HG02798 (cell line): ENCODE measurements at regions not wholly inside any gene's neighbourhood (a gene's known extent, or its start where the extent isn't known, plus 50 kb on each side); places are given as distances from the start of the nearest gene placed in this dataset.
"Not testable (repeated sequence)": the region's sequence is repeated elsewhere in the genome, so short reads cannot be mapped to it uniquely, and the experiment has no call there.

ENCODE experiments used
- ATAC-seq: cut with Tn5 transposase; IDR thresholded peaks from one replicate; pipeline ENCODE4 v1.9.1; 2021; ENCODE audit warnings: mild to moderate bottlenecking; ENCODE audit not compliant: unreplicated experiment, poor library complexity

DNA sequence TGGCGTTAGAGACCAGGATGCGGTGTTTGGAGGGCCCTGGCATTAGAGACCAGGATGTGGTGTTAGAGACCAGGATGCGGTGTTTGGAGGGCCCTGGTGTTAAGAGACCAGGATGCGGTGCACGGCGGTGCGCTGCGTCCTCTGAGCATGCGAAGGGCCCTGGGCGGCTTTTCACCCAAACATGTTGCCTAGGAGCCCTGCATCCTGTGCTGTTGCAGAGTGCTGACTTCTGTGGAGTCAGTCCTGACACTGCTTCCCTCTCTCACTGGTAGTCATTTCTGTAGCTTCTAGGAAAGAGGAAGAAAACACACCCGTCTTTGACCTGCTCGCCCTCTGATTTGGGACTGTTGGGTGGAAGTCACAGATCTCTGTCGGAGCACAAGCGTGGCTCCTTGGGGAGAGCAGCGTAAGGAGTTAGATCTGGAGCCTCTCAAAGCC is 141.2 kb downstream of the LAT start:
- no peak for ATAC-seq

DNA sequence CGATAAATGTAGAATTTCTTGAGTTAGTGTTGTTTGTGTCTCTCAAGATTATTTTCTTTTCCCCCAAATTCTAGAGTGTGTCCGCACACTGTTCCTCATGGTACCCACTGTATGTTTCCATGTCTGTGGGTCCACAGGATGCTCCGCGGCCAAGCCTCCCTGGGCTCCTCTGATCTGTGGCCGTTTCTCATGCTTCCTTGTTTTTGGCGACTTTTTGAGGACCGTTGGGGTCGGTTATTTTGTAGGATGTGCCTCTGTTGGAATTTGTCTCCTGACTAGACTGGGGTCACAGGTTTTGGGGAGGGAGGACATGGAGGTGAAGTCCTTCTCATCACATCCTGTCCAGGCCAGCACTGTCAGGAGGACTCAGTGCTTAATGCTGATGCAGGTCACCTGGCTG is 140.0 kb downstream of the LAT start:
- no peak for ATAC-seq

DNA sequence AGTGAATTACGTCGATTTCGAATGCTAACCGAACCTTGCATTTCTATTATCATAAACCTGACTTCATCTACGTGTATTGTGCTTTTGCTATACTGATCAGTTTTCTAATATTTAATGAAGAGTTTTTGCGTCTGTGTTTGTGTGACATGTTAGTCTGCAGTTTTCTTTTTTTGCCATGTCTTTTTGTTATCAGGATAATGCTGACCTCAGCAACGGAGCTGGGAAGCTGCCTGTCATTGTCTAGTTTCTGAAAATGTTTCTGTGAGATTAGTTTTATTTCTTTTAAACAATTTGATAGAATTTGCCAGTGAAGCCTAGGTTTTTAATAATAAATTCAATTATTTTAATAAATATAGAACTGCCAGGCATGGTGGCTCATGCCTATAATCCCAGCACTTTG is 139.3 kb downstream of the LAT start:
- not testable (repeated sequence) for ATAC-seq

DNA sequence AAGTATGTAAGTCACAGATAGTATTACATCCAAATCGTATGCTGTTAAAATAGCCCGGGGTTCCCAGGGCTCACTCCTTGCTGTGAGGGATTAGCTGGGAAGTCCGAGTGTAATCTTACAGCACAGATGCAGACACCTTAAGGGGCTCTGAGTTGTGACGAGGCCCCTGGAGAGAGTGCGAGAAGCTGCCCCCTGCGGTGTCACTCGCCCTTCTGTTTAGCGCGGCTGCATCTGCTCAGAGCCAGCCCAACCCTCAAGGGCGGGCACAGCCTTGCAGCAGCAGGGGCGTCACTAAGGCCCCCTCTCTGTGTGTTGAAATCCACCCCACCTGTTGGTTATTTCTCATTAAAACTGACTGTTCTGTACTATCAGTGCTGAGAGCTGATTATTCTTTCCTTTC is 135.8 kb downstream of the LAT start:
- not testable (repeated sequence) for ATAC-seq

DNA sequence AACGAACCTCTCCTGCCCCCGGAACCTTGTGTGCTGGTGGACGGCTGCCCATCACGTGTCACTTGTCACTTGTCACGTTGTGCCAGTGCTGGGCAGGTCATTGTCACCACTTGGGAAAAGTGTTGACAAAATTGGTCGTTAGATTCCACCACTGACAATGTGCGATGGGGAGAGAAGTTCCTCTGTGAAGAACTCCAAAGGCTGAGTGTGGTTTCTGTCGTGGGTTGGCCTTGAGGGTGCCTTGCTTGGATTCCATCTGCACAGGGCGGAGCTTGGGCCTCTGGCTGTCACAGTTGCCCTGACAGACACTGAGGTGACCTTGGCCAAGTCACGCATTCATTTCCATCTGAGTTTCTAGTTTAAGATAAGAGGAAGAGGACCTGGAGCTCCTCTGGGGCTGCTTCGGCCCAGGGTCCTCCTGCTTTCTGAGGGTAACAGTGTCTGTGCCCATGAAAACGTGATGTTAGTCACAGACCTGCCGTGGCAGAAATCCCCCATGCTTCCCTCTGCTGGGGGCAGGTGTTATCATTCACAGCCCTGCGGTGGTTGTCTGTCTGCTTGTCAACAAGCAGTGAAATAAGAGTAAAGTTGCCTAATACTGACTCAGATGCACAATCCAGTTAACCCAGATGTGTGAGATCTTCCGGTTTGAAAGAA is 133.6 kb downstream of the LAT start:
- ATAC-seq, result not testable (repeated sequence)

DNA sequence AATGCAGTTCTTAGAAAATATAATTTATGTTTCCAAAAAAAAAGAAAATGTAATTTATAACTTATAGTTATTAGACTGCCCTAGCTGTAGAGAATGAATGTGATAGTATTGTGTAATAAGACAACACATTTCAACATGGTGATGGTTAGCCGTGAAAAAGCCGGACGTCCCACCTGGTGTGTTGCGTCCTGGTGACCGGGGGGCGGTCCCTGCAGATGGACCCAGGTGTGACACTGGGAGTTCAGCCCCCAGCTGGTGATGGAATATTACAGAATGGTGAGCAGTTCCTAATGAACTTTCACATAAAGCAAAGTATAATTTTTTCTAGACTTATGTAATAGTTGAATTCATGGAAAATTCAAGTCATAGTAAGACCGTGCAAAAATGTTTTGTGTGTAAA is 132.8 kb downstream of the LAT start:
- ATAC-seq, result no peak

DNA sequence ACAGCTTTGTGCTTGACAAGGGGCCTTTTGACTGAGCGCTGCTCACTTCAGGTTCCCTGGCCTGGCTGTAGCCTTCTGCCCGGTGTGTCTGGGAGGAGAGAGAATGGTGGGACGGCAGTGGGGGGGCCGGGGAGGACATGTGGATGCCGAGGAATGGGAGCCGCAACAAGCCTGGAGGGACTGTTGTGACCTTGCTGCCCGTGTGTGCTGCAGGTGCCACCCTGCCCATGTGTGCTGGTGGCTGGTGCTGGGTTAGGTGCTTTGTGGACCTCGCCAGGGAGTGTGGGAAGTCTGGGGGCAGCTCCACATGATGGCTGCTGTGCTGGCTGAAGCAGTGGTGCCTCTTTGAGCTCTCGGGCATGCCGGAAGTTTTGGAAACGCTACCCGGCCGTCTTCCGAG is 132.1 kb downstream of the LAT start:
- no peak for ATAC-seq

DNA sequence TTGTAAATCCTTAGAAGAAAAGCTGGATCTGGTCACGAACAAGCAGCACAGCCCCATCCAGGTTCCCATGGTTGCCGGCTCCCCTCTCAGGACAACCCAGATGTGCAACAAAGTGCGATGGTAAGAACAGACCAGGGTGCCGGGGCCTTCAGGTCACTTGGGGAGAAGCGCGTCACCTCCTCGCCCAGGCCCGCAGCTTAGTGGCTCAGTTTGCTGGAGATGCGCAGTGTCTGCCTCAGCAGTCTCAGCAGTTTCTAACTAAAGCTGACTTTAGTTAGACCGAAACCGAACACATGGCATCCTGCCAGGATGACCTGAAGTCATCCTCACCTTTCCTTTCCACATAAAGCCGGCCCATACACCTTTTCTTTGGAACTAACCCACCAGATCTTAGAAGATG is 131.4 kb downstream of the LAT start:
- not testable (repeated sequence) for ATAC-seq

DNA sequence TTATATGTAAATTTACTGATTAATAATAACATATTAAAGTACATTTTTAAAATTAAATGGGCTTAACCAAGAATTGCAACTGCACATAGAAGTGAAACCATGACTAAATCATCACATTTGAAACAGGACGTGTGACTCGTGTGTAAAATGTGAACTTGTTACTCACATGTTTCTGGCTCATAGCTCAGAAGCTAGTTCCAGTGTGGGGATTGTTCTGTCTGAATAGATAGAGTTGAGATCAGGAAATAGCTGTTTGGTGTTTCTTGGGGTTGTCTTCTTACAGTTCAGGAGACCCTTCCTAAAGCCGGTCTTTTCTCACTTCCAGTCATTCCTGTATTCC is 130.9 kb downstream of the LAT start:
- ATAC-seq, result not testable (repeated sequence)

DNA sequence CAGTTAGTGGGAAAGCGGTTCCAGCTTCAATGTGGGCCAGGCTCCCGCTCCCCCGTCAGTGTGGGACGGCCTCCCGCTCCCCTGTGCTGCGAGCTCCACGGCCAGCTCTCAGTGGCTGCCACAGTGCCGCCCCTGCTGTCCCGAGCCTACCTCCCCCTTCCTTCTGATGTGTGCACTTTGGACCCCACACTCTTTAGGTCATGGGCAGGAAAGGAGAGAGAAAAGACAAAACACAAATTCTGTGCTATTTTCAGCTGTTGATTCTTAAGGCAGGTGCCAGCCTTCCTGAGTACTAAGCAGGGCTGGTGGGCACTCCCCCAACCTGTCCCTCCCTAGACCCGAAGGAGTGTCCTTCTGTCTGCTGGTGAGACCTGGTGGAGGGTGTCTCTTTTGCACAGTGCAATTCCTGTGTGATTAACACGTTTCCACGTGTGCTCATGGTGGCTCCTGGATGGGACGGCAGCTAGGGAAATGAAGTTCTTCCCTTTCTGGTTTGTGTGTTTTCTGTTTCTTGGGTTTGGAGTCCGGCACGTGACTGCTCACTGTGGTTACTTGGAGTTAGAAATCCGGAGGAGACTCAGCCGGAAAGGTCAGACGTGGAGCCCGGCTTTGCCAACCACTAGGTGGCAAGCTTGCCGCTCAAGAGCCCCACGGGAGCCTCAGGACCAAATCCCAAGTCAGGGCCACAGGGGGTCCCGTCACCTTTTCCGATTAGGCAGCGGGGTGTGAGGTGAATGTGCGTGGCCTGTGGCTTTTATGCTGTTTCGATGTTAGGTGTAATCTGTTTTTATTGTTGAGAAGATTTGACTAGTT is 130.3 kb downstream of the LAT start:
- not testable (repeated sequence) for ATAC-seq

DNA sequence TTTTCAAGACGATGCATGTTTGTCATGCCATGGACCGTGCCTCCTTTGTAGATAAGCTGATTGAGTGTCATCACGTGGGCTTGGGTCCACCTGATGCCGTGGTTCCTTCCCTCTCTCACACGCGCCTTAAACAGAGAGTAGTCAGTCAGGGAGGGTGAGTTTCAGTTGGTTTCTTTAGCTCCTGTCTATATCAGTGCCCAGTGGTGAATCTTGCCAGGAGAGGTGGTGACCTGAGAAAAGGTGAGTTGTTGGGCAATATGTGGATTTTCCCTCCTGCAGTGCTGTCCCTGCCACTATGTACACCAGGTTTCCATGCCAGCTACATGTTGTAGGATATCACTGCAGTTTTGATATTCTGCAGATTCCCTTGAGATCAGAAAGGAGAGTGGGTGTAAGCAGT is 129.7 kb downstream of the LAT start:
- ATAC-seq, result no peak

DNA sequence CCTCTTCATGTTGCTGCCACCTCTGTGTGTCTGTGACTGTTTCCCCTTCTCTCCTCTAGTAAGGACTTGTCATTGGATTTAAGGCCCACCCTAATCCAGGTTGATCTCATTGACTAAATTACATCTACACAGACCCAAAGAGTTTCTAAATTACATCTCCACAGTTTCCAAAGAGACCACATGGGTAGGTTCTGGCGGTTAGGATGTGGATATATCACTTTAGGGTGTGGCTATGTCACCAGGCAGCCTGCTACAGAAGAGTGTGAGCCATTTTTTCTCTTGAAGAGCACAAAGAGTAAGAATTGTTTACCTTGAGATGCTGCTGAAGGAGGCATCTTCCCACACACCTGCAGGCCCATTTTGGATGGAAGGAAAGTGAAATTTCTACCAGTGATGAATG is 128.6 kb downstream of the LAT start:
- ATAC-seq, result not testable (repeated sequence)

DNA sequence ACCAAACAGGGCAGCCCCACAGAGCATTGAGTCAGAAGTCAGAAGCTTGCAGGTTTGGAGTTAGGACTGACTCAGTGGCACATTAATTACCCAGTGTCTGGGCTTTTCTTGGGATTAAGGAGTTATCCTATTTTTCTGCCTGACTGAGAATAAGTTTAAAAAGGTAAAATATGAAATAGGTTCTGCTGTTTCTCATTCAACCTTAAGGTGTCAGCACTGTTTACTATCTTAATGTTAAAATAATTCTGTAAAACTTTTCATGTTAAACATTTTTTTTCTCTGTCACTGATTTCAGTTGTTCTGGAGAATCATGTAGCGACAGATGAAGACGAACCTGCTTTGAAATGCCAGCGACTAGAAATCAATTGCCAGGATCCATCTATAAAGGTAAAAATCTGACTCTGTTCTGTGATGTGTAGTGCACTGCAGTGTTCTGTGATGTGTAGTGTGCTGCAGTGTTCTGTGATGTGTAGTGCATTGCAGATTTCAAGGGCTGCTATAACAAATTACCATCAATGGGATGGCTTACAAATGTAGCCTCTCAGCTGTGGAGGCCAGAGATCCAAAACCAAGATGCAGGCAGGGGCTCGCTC is 128.0 kb downstream of the LAT start:
- ATAC-seq, result no peak

DNA sequence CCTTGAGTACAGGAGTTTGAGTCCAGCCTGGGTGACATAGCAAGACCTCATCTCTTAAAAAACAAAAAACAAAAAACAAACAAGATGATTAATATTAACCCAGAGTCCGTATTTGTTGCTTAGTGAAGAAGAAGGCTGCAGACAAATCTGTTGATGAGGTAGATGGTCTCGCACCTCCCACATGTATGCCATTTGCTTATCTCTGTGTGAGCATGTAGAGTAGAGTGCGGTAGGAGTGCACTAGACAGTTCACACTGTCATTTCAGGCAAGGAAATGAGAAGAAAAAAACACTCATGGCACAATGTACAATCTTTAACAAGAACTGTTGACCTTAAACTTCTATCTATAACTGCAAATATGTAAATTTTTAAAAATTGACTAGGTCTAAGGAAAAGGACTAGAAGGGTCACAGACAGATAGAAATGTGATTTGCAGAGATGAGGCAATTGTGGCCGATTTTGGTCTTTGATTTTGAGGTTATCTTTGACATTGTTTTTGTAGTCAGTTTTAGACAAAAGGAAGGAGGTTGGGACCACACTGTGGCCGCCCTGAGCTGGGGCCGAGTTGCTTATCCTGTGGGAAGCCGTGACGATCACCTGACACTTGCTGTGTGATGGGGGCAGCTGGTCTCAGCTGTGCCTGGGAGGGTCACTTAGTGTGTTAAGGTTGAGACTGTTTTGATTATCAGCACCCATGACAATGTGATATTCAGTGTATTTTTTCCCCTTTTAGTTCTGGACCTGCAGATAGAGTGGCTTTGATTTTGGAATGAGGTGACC is 127.2 kb downstream of the LAT start:
- ATAC-seq, result not testable (repeated sequence)

DNA sequence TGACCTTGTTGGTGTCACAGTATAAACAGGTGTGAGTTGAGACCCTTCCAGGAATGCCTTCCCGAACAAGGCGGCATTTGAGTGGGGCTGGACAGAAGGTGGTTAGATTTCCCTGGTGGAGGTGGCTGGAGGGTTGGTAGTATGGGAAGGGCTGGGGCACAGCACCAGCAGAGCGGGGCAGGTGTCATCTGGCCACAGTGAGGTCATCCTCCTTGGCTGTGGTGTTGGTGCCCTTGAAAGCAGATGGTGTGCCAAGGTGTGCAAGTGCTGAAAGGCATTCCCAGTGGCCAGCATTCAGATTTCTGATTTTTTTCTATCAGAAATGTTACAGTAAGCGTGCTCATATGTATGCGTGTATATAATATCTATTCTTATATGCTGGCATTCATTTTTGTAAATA is 126.6 kb downstream of the LAT start:
- ATAC-seq, result no peak

DNA sequence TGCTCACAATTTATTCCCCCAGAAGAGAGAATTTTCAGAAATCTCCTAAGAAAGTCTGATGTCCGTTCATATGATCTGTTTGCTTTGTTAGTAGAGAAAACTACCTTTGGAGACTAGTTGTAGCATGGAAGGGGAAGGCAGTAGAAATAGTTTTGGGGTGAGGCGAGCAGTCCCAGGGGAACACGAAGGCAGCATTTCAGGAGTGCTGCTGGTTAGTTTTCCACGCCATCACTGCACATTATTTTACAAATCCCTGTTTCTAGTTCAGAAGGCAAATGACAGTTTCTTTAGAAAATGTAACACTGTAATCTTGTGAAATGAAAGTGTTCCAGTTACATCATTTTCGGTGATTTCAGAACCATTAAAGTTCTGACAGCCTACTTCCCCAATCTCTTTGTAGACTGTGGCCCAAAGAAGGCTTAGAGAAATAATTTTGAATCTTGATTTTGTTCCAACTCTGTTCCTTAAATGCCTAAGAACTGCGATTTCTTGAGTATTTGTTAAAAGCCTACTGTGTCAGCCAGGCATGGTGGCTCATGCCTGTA is 123.8 kb downstream of the LAT start:
- ATAC-seq, result not testable (repeated sequence)

DNA sequence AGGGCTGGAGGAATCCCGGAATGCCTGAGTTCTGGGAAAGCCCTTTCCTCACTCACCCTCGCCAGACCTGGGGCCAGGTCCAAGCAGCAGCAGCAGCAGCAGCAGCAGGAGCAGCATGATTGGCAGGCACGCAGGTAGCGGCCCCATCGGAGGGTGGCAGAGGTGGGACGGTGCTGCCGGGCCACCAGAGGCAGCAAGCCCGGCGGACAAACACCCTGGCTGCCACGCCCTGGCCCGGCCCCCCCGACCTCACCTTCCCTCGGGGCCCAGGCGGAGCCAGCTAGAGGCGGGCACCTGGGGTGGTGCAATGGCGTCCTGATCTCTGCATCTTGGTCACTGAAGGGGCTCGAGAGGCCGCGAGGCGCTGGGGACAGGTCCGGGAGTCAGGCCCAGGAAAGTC is 122.4 kb downstream of the LAT start:
- no peak for ATAC-seq

DNA sequence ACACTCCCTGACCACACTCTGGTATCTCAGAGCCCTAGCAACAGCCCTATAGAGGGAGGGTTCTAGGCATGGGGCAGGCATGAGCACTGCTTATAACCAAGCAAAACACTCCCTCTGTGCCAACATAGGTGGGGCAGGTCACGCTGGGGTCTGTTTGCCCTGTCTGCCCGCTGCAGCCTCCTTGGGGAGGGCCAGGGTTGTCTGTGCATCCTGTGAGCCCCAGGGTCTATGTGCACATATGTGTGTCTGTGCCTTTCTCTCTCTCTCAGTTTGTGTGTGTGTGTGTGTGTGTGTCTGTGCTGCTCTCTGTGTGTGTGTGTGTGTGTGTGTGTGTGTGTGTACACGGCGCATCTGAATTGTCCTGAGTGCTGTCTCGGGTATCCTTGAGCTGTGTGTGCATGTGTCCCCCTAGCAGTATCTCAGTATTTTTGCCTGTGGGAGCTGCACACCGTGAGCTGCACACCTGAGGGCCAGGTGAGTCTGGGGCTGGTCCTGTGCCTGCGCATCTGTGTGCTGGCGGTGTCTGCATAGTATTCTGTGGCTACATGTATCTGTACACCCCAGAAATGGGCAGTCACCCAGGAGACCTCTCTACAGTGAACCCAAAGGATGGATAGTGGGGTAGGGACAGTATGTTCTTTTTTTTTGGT is 121.5 kb downstream of the LAT start:
- ATAC-seq, result not testable (repeated sequence)

DNA sequence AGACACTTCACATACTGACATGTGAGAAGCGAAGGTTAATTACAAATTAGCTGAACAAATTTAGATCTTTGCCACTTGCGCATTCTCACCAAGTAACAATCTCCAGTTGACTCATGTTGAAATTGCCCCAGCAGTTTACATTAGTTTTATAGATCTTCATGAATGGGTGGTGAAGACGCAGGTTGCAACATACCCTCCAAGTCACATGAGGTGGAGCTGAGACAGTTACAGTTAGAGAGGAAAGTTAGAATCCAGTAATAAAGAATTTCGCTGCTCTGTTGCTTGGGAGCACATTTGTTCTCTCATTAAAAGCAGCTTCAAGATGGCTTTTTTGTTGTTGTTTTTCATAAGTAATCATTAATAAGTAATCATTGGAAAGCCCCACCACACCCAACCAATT is 119.7 kb downstream of the LAT start:
- not testable (repeated sequence) for ATAC-seq

DNA sequence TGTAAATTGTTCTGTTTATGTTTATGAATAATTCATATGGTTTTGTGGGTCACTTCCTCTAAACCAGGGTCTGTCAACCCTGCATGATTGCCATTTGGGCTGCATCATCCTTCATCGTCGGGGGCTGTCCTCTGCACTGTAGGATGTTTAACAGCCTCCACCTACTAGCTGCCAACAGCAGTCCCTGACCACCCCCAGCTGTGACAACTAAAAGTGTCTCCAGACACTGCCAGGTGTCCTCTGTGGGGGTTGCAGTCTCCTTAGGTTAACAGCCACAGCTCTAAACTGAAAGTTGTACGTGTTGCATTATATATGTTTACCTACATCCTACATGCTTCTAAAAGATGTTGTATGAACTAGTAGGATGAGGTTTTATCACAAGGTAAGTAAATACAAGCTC is 113.1 kb downstream of the LAT start:
- not testable (repeated sequence) for ATAC-seq
